PC-3 (cell line): ENCODE measurements at regions not wholly inside any gene's neighbourhood (a gene's known extent, or its start where the extent isn't known, plus 50 kb on each side); places are given as distances from the start of the nearest gene placed in this dataset.

Source experiments
- EZH2 ChIP-seq: fragments of 300-600 bp; sonication (generic); IDR thresholded peaks from one replicate; pipeline ENCODE4 v1.6.1; 2017; ENCODE audit warnings: antibody characterized with exemption, mild to moderate bottlenecking, low read length; ENCODE audit not compliant: unreplicated experiment
- TF ChIP-seq, protein P1 (sequence below): fragments of 300-600 bp; sonication (generic); conservative IDR thresholded peaks from 2 replicates; pipeline ENCODE4 v1.5.1; 2017; ENCODE audit warnings: antibody characterized with exemption, low read depth, mild to moderate bottlenecking, low read length

- TF ChIP-seq, protein P1, sequence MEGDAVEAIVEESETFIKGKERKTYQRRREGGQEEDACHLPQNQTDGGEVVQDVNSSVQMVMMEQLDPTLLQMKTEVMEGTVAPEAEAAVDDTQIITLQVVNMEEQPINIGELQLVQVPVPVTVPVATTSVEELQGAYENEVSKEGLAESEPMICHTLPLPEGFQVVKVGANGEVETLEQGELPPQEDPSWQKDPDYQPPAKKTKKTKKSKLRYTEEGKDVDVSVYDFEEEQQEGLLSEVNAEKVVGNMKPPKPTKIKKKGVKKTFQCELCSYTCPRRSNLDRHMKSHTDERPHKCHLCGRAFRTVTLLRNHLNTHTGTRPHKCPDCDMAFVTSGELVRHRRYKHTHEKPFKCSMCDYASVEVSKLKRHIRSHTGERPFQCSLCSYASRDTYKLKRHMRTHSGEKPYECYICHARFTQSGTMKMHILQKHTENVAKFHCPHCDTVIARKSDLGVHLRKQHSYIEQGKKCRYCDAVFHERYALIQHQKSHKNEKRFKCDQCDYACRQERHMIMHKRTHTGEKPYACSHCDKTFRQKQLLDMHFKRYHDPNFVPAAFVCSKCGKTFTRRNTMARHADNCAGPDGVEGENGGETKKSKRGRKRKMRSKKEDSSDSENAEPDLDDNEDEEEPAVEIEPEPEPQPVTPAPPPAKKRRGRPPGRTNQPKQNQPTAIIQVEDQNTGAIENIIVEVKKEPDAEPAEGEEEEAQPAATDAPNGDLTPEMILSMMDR: no peak
- no peak for TF ChIP-seq EZH2
Measured at GRCh38 chr5:67971971-67972821, 243.4 kb upstream of the PIK3R1 start.
